Transverse colon (tissue), 4 donors: ENCODE measurements at regions not wholly inside any gene's neighbourhood (a gene's known extent, or its start where the extent isn't known, plus 50 kb on each side); places are given as distances from the start of the nearest gene placed in this dataset.

ENCODE experiments used
- EP300 ChIP-seq: sonication (generic); formaldehyde crosslinking; IDR thresholded peaks from one replicate; pipeline ENCODE4 v1.6.1; 2017; ENCODE audit warnings: antibody characterized with exemption, low read depth
- POLR2A ChIP-seq: fragments of 450-650 bp; IDR thresholded peaks from one replicate; pipeline ENCODE4 v1.6.1; 2016; ENCODE audit warnings: antibody characterized with exemption, mild to moderate bottlenecking, moderate library complexity
- POLR2AphosphoS5 ChIP-seq, 3 donors: sonication (generic); formaldehyde crosslinking; IDR thresholded peaks; one replicate each; pipeline ENCODE4 v1.6.1; 2016; ENCODE audit warnings: antibody characterized with exemption in 3 of 3
- TF ChIP-seq, protein P1 (sequence below), 5 experiments: fragments of 200-600 bp in 3 of 5; fragments of 450-650 bp in 2 of 5; sonication (generic) in 3 of 5; IDR thresholded peaks; 1 replicate in 2 of 5; 2 replicates in 3 of 5; pipeline ENCODE4 v1.5.1; 2016 to 2017; ENCODE audit warnings: antibody characterized with exemption in 5 of 5, inconsistent platforms in 3 of 5, mild to moderate bottlenecking in 2 of 5, moderate library complexity in 1 of 5

GRCh38 chr11:82365351-82365750, 368.3 kb downstream of the FAM181B start:
- TF ChIP-seq POLR2A, result no peak
- TF ChIP-seq, protein P1, sequence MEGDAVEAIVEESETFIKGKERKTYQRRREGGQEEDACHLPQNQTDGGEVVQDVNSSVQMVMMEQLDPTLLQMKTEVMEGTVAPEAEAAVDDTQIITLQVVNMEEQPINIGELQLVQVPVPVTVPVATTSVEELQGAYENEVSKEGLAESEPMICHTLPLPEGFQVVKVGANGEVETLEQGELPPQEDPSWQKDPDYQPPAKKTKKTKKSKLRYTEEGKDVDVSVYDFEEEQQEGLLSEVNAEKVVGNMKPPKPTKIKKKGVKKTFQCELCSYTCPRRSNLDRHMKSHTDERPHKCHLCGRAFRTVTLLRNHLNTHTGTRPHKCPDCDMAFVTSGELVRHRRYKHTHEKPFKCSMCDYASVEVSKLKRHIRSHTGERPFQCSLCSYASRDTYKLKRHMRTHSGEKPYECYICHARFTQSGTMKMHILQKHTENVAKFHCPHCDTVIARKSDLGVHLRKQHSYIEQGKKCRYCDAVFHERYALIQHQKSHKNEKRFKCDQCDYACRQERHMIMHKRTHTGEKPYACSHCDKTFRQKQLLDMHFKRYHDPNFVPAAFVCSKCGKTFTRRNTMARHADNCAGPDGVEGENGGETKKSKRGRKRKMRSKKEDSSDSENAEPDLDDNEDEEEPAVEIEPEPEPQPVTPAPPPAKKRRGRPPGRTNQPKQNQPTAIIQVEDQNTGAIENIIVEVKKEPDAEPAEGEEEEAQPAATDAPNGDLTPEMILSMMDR (IDR thresholded peaks at IDR 0.05), result no peak
- TF ChIP-seq POLR2AphosphoS5 (IDR thresholded peaks at IDR 0.05), result no peak
- no peak for TF ChIP-seq EP300
